HepG2 (cell line): ENCODE measurements at regions not wholly inside any gene's neighbourhood (a gene's known extent, or its start where the extent isn't known, plus 50 kb on each side); places are given as distances from the start of the nearest gene placed in this dataset.
A peak's percentile ranks its signal among the peaks of the same experiment; 100 is the strongest.

Source experiments
- CENPT ChIP-seq: sonication (generic); formaldehyde crosslinking; IDR thresholded peaks from 2 replicates; pipeline ENCODE4 v1.8.0; 2022; ENCODE audit warnings: low read depth, mild to moderate bottlenecking, moderate library complexity, missing genetic modification reagents
- HDAC2 ChIP-seq: sonication (generic); formaldehyde crosslinking; IDR thresholded peaks from 2 replicates; pipeline ENCODE4 v1.4.0; 2020; ENCODE audit warnings: missing genetic modification reagents
- JUND ChIP-seq: sonication (generic); formaldehyde crosslinking; IDR thresholded peaks from 2 replicates; pipeline ENCODE4 v1.8.0; 2022; ENCODE audit warnings: mild to moderate bottlenecking, missing genetic modification reagents
- KMT2B ChIP-seq: IDR thresholded peaks from 2 replicates; pipeline ENCODE4 v1.6.1; 2016; ENCODE audit warnings: missing genetic modification reagents, missing compliant biosample characterization
- NCOA1 ChIP-seq: sonication (generic); formaldehyde crosslinking; IDR thresholded peaks from 2 replicates; pipeline ENCODE4 v1.9.0; 2021; ENCODE audit warnings: missing genetic modification reagents
- NFE2L1 ChIP-seq: sonication (generic); formaldehyde crosslinking; IDR thresholded peaks from 2 replicates; pipeline ENCODE4 v1.4.0; 2020; ENCODE audit warnings: missing genetic modification reagents, mild to moderate bottlenecking, borderline replicate concordance
- NFRKB ChIP-seq: fragments of 450-650 bp; IDR thresholded peaks from 2 replicates; pipeline ENCODE4 v1.6.1; 2017
- NR2C2 ChIP-seq: sonication (generic); formaldehyde crosslinking; IDR thresholded peaks from 2 replicates; pipeline ENCODE4 v1.4.0; 2020; ENCODE audit warnings: missing genetic modification reagents, mild to moderate bottlenecking, moderate library complexity, borderline replicate concordance
- NR2F1 ChIP-seq, 2 experiments: fragments of 450-650 bp in 1 of 2; formaldehyde crosslinking in 1 of 2; IDR thresholded peaks; 2 replicates each; pipeline versions ENCODE4 v1.5.0 to v1.6.1; 2016 to 2020; ENCODE audit warnings: mild to moderate bottlenecking in 1 of 2, missing compliant biosample characterization in 1 of 2, missing genetic modification reagents in 1 of 2, moderate library complexity in 1 of 2
- PHF5A ChIP-seq: IDR thresholded peaks from one replicate; pipeline ENCODE4 v1.6.1; 2018; ENCODE audit warnings: low read depth, missing genetic modification reagents; ENCODE audit not compliant: unreplicated experiment
- POLR2A ChIP-seq, 2 experiments: IDR thresholded peaks; 2 replicates each; pipeline ENCODE4 v1.6.1; 2011; ENCODE audit warnings: low read depth in 2 of 2, low read length in 2 of 2, mild to moderate bottlenecking in 1 of 2, moderate library complexity in 1 of 2; ENCODE audit not compliant: insufficient read depth in 1 of 2
- RBM22 ChIP-seq: fragments of 200-400 bp; formaldehyde crosslinking; optimal IDR thresholded peaks from 2 replicates; pipeline ENCODE3; 2017; ENCODE audit warnings: mild to moderate bottlenecking, low read length, moderate library complexity
- SOX6 ChIP-seq, 2 experiments: fragments of 450-650 bp in 1 of 2; sonication (generic) in 1 of 2; formaldehyde crosslinking in 1 of 2; IDR thresholded peaks; 2 replicates each; pipeline versions ENCODE4 v1.4.0 to v1.6.1; 2017 to 2020; ENCODE audit warnings: antibody characterized with exemption in 1 of 2, mild to moderate bottlenecking in 1 of 2, missing genetic modification reagents in 1 of 2
- YEATS4 ChIP-seq: sonication (generic); formaldehyde crosslinking; IDR thresholded peaks from 2 replicates; pipeline ENCODE4 v1.4.0; 2020; ENCODE audit warnings: missing genetic modification reagents, borderline replicate concordance
- ZEB1 ChIP-seq: IDR thresholded peaks from 2 replicates; pipeline ENCODE4 v1.6.1; 2012; ENCODE audit warnings: mild to moderate bottlenecking, low read depth, inconsistent platforms; ENCODE audit not compliant: insufficient replicate concordance
- ZFP82 ChIP-seq: sonication (generic); formaldehyde crosslinking; IDR thresholded peaks from 2 replicates; pipeline ENCODE4 v1.5.1; 2020; ENCODE audit warnings: mild to moderate bottlenecking, missing genetic modification reagents, borderline replicate concordance
- ZKSCAN1 ChIP-seq: fragments of 150-350 bp; IDR thresholded peaks from 2 replicates; pipeline ENCODE4 v1.6.1; 2014; ENCODE audit warnings: low read length
- ZNF263 ChIP-seq: sonication (generic); formaldehyde crosslinking; IDR thresholded peaks from 2 replicates; pipeline ENCODE4 v1.4.0; 2020; ENCODE audit warnings: missing genetic modification reagents
- ZNF644 ChIP-seq: IDR thresholded peaks from 2 replicates; pipeline ENCODE4 v1.6.1; 2016; ENCODE audit warnings: low read depth
- TF ChIP-seq, protein P1 (sequence below): sonication (generic); formaldehyde crosslinking; IDR thresholded peaks from 2 replicates; pipeline ENCODE4 v1.4.0; 2020; ENCODE audit warnings: mild to moderate bottlenecking, missing genetic modification reagents
- TF ChIP-seq, protein P2 (sequence below): IDR thresholded peaks from 2 replicates; pipeline ENCODE4 v1.6.1; 2016; ENCODE audit warnings: low read depth
- TF ChIP-seq, protein P3 (sequence below): sonication (generic); formaldehyde crosslinking; IDR thresholded peaks from 2 replicates; pipeline ENCODE4 v1.8.1; 2023; ENCODE audit warnings: mild to moderate bottlenecking, moderate library complexity, missing genetic modification reagents
- TF ChIP-seq, protein P4 (sequence below): sonication (generic); formaldehyde crosslinking; IDR thresholded peaks from 2 replicates; pipeline ENCODE4 v1.4.0; 2020; ENCODE audit warnings: missing genetic modification reagents
- TF ChIP-seq, protein P5 (sequence below): sonication (generic); formaldehyde crosslinking; IDR thresholded peaks from 2 replicates; pipeline ENCODE4 v1.4.0; 2020; ENCODE audit warnings: missing genetic modification reagents

DNA sequence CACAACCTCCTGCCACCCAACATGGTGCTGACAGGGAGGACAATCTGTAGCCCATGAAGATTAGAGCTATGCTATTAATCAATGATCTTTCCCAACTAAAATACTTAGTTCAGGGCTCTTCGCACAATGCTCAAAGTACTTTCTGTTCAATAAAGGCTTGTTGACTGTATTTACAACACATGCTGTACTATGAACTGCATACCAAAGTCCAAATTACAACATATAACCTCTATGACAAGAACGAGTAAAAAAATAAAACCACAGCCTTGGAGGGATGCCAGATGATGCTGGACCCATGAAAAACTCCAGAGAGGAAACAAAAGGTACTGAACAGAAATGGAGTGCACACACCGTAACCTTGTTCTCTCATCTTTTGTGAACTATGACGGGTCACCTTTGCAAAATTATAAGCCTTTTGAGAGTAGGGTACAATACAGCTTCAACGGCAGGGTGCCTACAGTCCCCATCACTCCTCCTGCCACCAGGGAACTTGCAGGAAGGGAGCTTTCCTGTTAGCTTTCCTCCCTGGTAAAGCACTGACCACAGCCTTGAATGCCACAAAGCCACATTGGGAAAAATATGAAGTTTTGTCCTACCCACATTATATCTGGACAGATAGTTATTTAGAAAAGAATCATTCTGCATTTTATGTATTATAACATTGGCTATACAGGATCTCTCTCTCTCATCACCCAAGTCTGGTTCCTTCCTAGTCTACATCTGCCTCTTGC, 175.6 kb downstream of the NRIP1 start (continued):
- TF ChIP-seq ZKSCAN1, result 0 out of 2 replicates have a peak, but pooled peaks have one; percentile 23
- TF ChIP-seq CENPT, result no peak
- peak; percentile 80 for TF ChIP-seq YEATS4 (CRISPR knock-in tag)
- peak; percentile 61 for TF ChIP-seq KMT2B (CRISPR knock-in tag)
- no peak for TF ChIP-seq POLR2A (IDR thresholded peaks at IDR 0.05; ENCODE audit: insufficient read depth in 1 of 2, low read depth in 2 of 2, low read length in 2 of 2)
- TF ChIP-seq RBM22, result no peak
- no peak; the same call in 1 of the 2 replicates for TF ChIP-seq ZNF263 (CRISPR knock-in tag)
- TF ChIP-seq, protein P1, sequence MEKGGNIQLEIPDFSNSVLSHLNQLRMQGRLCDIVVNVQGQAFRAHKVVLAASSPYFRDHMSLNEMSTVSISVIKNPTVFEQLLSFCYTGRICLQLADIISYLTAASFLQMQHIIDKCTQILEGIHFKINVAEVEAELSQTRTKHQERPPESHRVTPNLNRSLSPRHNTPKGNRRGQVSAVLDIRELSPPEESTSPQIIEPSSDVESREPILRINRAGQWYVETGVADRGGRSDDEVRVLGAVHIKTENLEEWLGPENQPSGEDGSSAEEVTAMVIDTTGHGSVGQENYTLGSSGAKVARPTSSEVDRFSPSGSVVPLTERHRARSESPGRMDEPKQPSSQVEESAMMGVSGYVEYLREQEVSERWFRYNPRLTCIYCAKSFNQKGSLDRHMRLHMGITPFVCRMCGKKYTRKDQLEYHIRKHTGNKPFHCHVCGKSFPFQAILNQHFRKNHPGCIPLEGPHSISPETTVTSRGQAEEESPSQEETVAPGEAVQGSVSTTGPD (CRISPR knock-in tag), result peak; percentile 25; the same call in 1 of the 2 replicates
- no peak for TF ChIP-seq ZEB1
- peak; percentile 24 for TF ChIP-seq PHF5A (CRISPR knock-in tag)
- TF ChIP-seq NCOA1, result 0 out of 2 replicates have a peak, but pooled peaks have one; percentile 22
- TF ChIP-seq NFE2L1 (CRISPR knock-in tag), result no peak
- peak; percentile 85 for TF ChIP-seq ZNF644 (CRISPR knock-in tag)
- TF ChIP-seq, protein P2, sequence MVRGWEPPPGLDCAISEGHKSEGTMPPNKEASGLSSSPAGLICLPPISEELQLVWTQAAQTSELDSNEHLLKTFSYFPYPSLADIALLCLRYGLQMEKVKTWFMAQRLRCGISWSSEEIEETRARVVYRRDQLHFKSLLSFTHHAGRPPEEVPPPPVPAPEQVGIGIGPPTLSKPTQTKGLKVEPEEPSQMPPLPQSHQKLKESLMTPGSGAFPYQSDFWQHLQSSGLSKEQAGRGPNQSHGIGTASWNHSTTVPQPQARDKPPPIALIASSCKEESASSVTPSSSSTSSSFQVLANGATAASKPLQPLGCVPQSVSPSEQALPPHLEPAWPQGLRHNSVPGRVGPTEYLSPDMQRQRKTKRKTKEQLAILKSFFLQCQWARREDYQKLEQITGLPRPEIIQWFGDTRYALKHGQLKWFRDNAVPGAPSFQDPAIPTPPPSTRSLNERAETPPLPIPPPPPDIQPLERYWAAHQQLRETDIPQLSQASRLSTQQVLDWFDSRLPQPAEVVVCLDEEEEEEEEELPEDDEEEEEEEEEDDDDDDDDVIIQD (CRISPR knock-in tag), result peak; percentile 99
- TF ChIP-seq, protein P3, sequence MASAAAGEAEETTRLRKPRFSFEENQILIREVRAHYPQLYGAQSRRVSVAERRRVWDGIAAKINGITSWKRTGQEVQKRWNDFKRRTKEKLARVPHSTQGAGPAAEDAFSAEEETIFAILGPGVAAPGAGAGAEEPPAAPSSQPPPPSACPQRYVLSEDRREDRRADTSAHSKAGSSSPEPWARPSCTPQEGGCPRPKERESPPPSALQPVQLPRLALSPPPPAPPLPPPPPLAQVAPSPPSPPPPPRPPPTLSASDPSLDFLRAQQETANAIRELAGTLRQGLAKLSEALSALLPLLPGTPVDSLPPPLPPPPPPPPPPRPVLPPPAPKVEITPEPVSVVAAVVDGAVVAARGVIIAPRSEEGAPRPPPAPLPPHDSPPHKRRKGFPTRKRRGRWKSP, result peak; percentile 40; the same call in 1 of the 2 replicates
- peak; percentile 81 to 96 for TF ChIP-seq NR2F1 (CRISPR knock-in tag; IDR thresholded peaks at IDR 0.05)
- TF ChIP-seq NFRKB, result no peak
- peak; percentile 14; the same call in 1 of the 2 replicates for TF ChIP-seq JUND (CRISPR knock-in tag)
- TF ChIP-seq NR2C2, result peak; percentile 89
- TF ChIP-seq ZFP82 (CRISPR knock-in tag), result 0 out of 2 replicates have a peak, but pooled peaks have one; percentile 31
- TF ChIP-seq, protein P4, sequence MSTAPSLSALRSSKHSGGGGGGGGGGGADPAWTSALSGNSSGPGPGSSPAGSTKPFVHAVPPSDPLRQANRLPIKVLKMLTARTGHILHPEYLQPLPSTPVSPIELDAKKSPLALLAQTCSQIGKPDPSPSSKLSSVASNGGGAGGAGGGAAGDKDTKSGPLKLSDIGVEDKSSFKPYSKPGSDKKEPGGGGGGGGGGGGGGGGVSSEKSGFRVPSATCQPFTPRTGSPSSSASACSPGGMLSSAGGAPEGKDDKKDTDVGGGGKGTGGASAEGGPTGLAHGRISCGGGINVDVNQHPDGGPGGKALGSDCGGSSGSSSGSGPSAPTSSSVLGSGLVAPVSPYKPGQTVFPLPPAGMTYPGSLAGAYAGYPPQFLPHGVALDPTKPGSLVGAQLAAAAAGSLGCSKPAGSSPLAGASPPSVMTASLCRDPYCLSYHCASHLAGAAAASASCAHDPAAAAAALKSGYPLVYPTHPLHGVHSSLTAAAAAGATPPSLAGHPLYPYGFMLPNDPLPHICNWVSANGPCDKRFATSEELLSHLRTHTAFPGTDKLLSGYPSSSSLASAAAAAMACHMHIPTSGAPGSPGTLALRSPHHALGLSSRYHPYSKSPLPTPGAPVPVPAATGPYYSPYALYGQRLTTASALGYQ (CRISPR knock-in tag), result peak; percentile 83
- no peak for TF ChIP-seq SOX6 (IDR thresholded peaks at IDR 0.05)
- TF ChIP-seq SOX6 (CRISPR knock-in tag; IDR thresholded peaks at IDR 0.05), result peak; percentile 96
- TF ChIP-seq, protein P5, sequence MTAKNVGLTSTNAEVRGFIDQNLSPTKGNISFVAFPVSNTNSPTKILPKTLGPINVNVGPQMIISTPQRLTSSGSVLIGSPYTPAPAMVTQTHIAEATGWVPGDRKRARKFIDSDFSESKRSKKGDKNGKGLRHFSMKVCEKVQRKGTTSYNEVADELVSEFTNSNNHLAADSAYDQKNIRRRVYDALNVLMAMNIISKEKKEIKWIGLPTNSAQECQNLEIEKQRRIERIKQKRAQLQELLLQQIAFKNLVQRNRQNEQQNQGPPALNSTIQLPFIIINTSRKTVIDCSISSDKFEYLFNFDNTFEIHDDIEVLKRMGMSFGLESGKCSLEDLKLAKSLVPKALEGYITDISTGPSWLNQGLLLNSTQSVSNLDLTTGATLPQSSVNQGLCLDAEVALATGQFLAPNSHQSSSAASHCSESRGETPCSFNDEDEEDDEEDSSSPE (CRISPR knock-in tag), result no peak
- peak; percentile 88 for TF ChIP-seq HDAC2 (CRISPR knock-in tag)
